ENCODE measurements at regions not wholly inside any gene's neighbourhood (a gene's known extent, or its start where the extent isn't known, plus 50 kb on each side); places are given as distances from the start of the nearest gene placed in this dataset.

DNA sequence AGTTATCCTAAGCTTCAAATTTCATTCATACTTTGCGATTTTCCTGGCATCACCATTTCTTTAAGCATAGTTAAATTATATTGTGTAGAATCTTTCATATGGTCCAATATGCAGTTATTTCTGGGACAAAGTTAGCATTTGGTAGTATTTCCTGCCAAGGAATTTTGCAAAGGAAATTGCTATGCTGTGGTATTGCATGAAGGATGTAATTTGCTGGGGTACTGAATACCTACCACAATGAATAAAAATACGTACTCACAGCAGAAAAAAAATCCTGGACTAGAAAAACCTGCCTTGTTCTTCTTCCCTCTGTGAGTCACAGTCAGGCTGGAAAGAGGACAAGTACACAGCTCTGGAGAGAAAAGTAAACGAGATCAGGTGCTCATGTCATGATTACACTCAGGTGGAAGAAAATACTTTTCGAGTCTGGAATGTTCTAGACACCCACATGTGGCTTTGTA is 241.2 kb downstream of the PTBP2 start:
- DNase-seq (ENCODE audit: low read depth in 2 of 2), result peak in 1 of 2 donors; percentile 26

DNA sequence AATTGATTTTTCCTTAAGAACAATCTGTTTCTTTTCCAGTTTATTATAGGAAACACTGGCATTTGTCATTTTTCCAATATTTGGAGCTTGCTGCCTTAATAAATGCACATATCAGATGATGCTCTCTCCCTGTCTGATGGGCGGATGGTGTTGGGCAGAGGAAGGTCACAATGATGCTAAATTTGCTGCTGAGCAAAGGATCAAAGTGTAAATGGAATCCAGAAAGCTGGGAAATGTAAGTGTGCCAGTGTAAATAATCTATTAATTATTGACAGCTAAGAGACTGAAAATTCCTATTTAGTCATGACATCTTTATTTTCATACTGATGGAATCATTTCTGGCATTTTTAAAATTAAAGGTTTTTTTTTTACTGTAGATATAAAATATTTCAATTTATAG is 243.2 kb downstream of the PTBP2 start:
- no peak for DNase-seq (ENCODE audit: low read depth in 2 of 2)

DNA sequence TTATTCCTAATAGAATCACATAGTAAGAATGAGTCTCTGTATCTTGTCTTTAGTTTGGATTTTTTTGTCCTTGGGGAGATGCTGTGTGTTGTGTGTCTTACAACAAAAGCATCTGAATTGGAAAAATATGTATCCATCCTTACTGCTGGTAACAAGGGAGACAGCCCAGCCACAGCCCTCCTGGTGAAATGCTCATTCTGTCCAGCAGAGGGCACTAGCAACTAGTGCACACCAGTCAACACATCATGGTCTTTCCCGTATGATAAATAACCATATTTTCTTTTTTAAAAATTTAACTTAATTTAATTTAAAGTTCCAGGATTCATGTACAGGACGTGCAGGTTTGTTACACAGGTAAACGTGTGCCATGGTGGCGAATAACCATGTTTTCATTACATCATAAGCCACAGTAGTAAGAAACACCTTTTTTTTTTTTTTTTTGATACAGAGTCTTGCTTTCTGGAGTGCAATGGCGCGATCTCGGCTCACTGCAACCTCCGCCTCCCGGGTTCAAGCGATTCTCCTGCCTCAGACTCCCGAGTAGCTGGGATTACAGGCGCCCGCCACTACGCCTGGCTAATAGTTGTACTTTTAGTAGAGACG is 245.1 kb downstream of the PTBP2 start:
- peak; percentile 79 to 85 for DNase-seq (ENCODE audit: low read depth in 2 of 2)

DNA sequence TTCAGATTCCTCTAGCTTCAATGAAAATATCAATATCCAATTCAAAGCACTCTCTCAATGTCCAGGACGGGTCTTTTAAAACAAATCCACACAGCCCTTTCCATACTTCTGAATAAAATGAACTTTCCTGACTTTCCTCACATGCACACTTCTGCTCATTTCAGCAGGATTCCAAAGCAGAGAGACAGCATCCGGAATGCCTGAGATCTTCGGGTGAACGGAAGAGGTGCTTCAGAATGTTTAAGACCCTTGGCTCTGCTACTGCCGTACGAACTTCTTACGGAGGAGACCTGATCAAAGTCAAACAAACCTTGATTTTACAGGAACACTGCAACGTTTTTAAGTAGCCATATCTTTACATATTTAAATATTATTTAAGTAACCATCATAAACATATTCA is 245.7 kb downstream of the PTBP2 start:
- DNase-seq (ENCODE audit: low read depth in 2 of 2), result peak in 1 of 2 donors; percentile 60

DNA sequence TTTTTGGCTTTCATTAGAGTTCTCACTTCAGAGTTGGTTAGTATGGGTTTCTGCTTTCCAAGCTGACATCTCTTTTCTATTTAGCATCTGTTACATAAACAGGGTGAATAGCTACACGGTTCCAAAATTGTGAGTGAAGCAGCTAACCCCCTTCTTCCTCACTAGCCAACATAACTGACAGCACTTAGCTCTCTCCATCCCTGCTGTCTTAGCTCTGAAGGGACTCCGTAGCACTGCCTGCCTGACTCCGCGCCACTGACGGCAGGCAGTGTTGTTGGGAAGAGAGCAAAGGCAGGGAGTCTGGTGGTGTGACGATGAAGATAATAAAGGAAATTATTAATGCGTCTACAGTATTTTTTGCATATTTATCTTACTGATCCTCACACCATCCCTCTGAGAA is 247.0 kb downstream of the PTBP2 start:
- DNase-seq (ENCODE audit: low read depth in 2 of 2), result no peak

DNA sequence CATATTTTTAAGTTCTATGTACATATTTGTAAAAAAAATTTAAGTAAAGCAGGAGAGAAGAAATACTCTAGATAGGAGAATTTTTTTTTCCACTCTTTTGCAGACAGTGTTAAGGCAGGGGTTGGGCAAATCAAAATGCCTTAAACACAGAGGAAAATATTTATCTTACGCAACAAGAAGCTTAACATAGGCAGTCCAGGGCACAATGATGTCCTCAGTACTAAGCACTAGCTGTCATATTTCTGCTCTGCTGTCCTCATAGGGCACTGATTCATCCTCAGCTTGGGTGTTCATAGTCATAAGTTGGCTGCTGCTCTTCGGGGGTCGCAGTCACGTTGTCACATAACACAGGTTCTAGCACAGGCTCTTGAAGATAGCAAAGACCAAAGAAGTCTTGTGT is 247.4 kb downstream of the PTBP2 start:
- no peak for DNase-seq (ENCODE audit: low read depth in 2 of 2)

DNA sequence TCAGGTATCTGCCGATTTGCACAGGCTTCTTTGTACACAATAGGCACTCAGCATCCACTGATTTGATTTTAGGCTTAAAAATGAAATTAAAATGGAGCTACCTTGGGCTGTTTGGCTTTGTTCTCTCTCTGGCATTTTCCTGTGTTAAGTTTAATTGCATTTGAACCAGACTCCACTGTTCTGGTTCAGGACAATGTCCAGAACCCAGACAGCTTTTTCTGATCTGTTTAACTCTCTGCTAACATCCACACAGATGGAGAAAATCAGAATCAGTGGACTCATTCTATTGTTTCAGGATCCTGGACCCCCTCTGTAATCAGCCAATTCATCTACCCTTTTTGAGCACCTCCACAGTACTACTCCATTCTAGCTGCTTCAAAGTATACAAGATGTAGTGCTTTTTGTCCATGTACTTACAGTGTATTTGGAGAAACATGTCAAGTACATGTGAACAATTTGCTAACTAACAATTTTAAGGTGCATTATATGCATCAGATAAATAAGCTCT is 248.1 kb downstream of the PTBP2 start:
- no peak for DNase-seq (ENCODE audit: low read depth in 2 of 2)

DNA sequence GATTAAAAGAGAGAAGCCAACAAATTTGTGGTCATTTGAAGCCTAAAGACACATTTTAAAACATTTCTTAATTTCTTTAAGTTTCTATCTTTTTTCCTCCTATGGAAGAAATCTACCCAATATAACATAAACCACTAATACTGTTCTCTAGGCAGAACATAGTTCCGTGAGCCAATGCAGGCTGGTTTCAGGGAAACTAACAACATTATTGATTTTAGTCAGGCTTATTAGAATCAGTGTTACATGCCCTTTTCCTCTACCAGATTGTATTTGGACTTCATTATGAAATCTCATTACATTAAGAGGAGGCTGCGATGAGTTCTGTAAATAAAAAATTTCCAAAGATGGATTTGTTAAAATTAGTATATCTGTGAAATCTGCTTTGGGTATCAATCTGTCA is 249.9 kb downstream of the PTBP2 start:
- DNase-seq (ENCODE audit: low read depth in 2 of 2), result no peak

DNA sequence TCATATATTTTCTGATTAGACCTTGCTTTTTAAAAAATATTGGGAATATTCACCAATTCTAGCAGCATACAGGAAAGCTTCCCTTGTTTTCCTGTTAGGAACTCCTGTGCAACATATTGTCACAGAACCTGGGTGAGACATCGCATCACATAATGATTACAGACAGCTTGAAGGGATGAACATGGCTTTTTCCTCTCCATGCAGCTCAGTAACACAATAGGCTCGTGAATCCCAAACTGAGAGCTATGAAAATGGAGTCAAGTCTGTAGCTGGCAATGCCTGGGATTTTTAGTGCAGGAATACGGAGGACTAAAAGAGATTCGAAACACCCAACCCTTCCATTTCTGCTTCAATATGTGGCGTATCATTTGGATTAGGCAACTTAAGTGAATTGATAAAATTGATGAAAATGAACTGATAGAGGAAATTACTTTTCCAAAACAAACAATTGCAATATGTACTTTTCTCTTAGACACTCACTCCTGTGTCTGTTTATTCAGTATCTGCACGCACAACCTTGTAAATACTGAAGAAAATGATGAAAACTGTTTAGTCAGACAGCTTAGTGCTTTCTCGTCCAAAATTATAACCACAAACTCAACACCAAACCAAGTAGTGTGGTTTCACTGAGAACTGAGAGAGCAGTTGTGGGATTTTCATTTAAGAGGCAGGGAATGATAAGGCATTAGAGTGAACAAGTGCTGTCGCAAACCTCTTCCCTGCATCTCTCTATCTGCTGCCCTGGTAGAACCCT is 250.4 kb downstream of the PTBP2 start:
- no peak for DNase-seq (ENCODE audit: low read depth in 2 of 2)

DNA sequence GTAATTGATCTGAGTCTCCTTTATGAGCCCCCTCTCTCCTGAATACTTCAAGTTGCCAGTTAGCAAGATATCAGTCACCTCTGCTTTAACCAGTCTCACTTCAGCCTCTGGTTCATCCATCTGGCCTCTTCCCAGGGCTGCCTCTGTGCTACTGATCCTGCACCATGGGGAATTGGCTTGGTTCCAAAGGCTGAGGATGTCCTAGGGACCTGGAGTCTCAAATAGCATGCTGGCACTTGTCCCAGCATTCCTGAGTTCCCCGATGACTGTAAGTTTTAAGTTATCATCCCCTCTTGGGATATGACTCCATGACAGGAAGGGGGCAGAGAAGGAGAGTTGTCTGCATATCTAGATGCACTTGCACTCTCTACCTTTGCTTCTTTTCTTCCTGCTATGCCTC is 252.0 kb downstream of the PTBP2 start:
- peak in 1 of 2 donors; percentile 5 for DNase-seq (ENCODE audit: low read depth in 2 of 2)

DNA sequence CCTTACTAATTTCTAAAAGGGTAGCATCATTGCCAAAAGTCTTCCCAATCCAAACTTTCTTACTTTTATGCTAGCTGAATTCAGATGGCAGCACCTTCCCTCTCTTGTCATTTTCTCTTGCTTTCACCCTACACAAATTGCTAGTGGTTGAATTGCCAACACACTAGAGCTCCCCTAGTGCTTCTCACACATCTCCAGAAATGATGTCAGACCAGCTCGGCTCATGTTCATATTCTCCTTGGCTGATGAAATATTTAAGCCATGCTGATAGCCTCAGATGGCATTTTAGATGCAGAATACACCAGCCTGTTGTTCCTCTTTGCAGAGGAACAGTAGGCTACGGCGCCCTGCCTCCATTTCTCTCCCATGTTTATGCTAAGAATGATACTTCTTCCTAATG is 256.9 kb downstream of the PTBP2 start:
- no peak for DNase-seq (ENCODE audit: low read depth in 2 of 2)

DNA sequence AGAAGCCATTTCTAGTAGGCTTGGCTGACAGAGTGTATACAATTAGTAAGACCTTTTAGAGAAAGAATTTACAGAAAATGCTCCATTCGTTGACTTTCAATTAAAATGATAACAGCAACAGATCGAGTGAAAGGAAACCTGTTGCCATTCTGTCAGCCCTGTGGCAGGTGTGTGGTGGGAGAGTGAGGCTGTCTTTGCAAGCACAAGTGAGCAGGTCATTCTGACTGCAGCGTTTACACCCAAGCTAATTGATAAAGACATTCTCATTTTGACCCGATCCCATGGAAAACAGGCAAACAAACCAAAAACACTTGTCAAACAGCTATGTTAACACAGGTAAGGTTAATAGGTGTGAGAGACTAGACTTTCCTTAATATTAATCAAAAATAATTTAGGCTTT is 257.3 kb downstream of the PTBP2 start:
- DNase-seq (ENCODE audit: low read depth in 2 of 2), result no peak

DNA sequence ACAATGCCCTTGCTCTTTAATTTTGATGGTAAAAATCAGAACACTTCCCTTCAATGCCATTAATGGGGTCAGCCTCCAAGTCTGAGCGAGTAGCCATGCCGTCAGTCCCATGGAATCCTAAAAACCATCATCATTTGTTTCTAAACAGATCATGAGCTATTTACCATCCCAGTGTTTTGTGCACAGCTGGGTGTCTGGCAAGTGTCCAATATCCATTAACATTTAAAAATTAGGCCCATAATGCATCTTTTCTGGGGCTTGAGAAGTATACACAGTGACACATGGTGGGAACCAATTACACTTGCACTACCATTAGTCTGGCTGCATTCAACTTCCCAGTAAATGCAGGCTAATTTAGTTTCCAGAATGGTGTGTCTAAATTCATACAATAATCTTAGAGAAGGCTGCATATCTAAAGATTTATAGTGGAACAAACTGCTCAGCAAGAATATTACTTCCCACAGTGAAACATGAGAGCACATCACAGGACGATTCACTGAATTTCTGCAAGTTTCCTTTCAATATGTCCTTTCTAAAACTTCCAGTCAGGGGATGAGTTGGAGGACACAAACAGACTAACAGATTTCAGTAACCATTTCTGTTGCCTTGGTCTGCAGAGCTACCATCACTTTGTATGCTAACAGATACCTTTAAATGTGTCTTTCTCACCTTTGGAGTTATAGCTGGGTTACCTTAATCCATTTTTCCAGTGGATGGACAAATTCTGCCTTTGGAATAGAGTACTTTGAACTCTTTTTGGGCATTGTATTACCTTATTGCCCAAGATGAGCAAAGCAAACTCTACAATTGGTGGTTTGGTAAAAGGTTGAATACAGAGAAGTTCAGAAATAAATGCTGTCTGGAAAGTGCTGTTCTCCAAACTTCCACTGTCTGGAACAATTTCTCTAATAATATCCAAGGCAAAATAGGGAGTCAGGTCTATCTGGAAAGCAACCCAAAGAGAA is 258.0 kb downstream of the PTBP2 start:
- no peak for DNase-seq (ENCODE audit: low read depth in 2 of 2)

DNA sequence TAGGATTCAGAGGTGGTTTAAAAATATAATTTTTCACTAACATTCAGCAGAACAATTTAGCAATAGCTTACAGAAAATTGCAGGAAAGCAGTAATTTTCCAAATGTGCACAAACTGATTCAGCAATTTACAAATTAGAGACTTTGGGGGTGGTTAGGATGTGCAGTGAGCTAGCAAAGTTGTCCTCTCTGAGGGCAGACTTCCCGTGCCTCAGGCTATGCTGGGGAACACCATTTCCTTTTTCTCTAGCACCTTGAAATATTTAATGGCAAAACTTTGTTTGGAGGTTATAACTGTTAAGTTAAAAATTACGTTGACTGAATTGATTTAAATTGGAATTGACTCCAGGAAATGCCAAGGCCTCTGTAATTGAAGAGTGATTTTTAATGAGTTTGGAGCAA is 258.9 kb downstream of the PTBP2 start:
- DNase-seq (ENCODE audit: low read depth in 2 of 2), result no peak

DNA sequence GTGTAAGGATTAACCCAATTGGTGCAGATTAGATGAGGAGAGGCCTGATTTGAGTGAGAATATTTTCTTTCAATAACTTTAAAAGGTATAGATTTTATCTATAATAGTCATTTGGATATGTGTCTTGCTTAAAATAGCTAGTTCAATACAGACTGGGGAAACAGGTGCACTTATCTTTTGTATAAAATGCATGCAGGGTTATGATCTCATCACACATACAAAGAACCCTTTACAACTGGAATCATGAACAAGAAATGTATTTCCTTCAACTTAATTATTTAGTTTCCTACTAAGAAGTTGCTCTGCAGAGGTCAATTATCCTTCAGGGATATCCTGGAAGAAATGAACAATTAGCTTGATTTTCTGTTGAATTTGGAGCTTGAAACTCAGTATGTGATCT is 259.6 kb downstream of the PTBP2 start:
- peak in 1 of 2 donors; percentile 36 for DNase-seq (ENCODE audit: low read depth in 2 of 2)

DNA sequence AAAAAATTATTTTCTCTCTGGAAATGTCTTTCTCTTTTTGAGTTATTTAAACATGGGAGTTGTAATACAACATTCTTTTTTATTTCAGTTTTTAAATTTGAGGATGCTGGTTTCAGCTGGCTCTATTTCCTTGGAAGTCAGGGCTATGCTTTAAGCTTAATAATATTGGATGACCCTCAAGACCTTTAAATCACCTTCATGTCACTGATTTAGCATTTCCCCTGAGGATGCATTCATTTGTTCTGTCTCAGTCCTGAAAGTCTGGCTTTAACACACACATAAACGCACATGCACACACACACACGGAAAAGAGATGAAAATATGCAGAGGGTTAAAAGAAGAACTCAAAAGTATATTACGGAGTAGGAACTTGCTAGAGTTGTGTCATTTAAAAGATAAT is 260.5 kb downstream of the PTBP2 start:
- no peak for DNase-seq (ENCODE audit: low read depth in 2 of 2)

DNA sequence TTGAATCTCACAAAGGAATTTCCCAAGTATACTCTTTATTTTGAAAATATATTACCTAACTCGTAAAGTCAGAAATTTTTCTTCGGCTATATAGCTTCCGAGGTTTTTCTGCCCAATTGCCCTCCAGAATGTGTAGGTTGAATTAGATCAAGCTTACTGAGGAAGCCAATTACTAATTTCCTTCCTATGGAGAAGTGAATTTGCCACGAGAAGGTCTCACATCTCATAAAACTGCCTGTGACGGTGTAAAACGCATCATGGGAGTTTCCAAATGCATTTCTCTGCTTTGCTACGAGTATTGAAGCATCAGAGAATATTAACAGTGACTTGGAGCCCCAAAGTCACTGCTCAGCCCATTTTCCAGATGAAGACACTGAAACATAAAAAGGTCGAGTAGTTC is 262.3 kb downstream of the PTBP2 start:
- no peak for DNase-seq (ENCODE audit: low read depth in 2 of 2)

DNA sequence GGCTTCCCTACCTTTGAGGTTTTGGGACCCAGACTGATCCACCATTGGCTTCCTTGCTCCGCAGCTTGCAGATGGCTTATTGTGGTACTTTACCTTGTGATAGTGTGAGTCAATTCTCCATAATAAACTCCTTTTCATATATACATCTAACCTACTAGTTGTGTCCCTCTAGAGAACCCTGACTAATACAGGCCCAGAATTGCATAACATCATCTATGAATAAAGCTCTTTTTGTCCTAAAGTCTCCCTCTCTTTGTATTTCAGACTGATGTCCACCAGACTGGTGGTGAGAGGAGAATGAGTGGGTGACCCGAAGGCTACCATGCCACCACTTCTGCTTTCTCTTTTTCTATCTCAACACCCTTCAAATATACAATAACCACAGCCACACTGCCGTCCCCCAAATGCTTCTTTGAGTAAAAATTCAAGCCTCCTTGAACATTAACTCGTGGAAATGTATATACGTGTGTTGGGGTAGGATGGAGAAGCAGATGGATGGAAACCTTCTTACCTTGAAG is 265.7 kb downstream of the PTBP2 start:
- no peak for DNase-seq (ENCODE audit: low read depth in 2 of 2)

DNA sequence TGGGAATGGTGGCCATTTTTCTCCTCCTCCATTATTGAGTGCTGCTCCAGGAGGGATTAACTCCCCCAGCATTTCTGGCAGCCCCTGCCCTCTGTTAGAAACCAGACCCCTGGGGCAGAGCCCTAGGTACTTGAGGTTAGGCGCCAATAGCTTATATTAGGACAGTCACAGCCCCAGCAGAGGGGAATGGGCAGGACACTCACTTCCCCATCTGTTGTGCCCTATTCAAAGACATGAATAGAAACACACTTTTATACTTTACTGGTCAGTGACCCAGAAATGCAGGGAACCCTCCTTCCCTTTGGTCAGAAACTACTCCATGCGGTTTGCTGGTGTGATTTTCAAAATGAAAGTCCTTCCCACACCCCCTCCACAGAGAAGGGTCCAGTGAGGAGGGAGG is 267.7 kb downstream of the PTBP2 start:
- DNase-seq (ENCODE audit: low read depth in 2 of 2), result no peak

DNA sequence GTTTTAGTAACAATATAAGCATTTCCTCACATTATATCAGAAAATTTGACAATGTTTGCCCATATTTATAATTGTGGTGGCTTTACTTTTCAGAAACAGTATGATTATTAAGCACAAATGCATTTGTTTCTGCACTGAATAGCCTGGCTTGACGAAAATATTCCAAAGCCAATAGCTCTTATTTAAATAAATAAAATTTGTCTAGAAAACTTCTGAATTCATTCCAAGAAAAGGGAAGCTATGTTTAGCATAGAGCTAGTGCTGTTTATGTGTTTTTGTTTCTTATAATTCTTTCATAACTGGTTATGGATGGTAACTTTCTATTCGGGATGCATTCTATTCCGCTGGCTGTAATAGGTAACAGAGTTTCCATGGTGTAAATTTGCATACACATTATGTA is 268.6 kb downstream of the PTBP2 start:
- DNase-seq (ENCODE audit: low read depth in 2 of 2), result no peak

DNA sequence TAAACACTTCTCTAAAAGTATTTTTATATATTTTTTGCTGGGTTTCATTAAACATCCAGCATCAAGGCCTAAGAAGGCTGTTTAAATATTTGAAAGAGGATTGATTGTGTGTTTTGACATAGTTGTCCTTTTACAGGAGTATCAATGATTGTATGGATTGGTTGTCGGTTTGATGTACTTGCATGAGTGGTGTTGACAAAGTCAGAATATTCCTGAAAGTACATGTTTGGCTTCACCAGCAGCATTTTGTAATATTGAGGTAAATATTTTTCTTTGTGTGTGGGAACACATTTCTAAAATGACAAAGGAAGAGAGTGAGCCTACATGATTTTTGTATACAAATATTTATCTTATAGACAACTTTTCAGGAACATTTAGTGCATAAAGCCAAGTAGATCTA is 269.7 kb downstream of the PTBP2 start:
- no peak for DNase-seq (ENCODE audit: low read depth in 2 of 2)

DNA sequence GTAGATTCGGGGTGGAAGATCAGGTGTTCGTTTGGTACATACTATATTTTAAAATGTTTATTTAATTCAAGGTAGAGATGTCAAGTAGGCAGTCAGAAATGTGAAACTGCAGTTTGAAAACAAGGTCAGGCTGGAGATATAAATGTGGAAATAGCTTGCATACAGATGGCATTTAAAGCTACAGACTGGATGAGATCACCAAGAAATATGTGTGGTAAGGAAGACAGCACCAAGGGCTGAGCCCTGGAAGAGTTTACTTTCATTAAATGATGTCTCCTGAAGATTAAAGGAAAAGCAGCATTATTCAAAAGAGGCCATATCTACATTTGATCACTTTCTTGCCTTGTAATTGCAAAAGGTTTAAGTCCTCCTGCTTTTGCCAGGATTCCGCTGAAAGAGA is 271.3 kb downstream of the PTBP2 start:
- no peak for DNase-seq (ENCODE audit: low read depth in 2 of 2)
